B cell (primary cell): ENCODE measurements at regions not wholly inside any gene's neighbourhood (a gene's known extent, or its start where the extent isn't known, plus 50 kb on each side); places are given as distances from the start of the nearest gene placed in this dataset.

ENCODE experiments used
- CTCF ChIP-seq: fragments of 200-600 bp; IDR thresholded peaks from one replicate; pipeline ENCODE4 v1.8.0; 2022; ENCODE audit warnings: antibody characterized with exemption, mild to moderate bottlenecking
- EZH2 ChIP-seq: IDR thresholded peaks from 2 replicates; pipeline ENCODE4 v1.6.1; 2012; ENCODE audit warnings: borderline replicate concordance, low read depth, mild to moderate bottlenecking, moderate library complexity, low read length; ENCODE audit not compliant: insufficient read depth, poor library complexity, severe bottlenecking

- no peak for TF ChIP-seq CTCF
- TF ChIP-seq EZH2, result no peak
These were observed 197.9 kb downstream of the SH3BP4 start for GRCh38 chr2:235149736-235150135.
